Pancreas (tissue), 10 donors: ENCODE measurements at regions not wholly inside any gene's neighbourhood (a gene's known extent, or its start where the extent isn't known, plus 50 kb on each side); places are given as distances from the start of the nearest gene placed in this dataset.

ENCODE experiments used
- ATAC-seq, 4 donors: fragments of 200-7000 bp; cut with Tn5 transposase; one replicate each; pipeline versions ENCODE4 v1.8.0 to v1.9.1; 2020; ENCODE audit warnings: mild to moderate bottlenecking in 4 of 4, moderate library complexity in 4 of 4
- DNase-seq, 6 donors: peaks; one replicate each; pipeline ENCODE4 v3.0.0-alpha.2; 2020
- FAIRE-seq: peaks from 2 replicates; lab custom pipeline; 2012; peaks lifted over from hg19 to GRCh38; lab: Jason Lieb, UNC
- H3K27ac ChIP-seq, 4 donors: fragments of 200-600 bp; sonication (generic); 1 replicate in 3 of 4; 2 replicates in 1 of 4; pipeline versions ENCODE4 v1.5.0 to v1.8.0; 2020
- H3K27me3 ChIP-seq, 4 donors: fragments of 200-600 bp; one replicate each; pipeline ENCODE4 v1.8.0; 2021
- H3K36me3 ChIP-seq, 3 donors: fragments of 200-600 bp; sonication (generic) in 1 of 3; one replicate each; pipeline versions ENCODE4 v1.5.0 to v1.8.0; 2020 to 2021
- H3K4me1 ChIP-seq, 3 donors: fragments of 200-600 bp; one replicate each; pipeline ENCODE4 v1.8.0; 2021
- H3K4me3 ChIP-seq, 4 donors: fragments of 200-600 bp; sonication (generic) in 2 of 4; one replicate each; pipeline versions ENCODE4 v1.5.0 to v1.8.0; 2020 to 2021
- H3K9me3 ChIP-seq, 4 donors: fragments of 200-600 bp; one replicate each; pipeline ENCODE4 v1.8.0; 2021
- CTCF ChIP-seq, 4 donors: fragments of 200-600 bp; sonication (generic) in 3 of 4; IDR thresholded peaks; one replicate each; pipeline versions ENCODE4 v1.5.0 to v1.8.0; 2021; ENCODE audit warnings: antibody characterized with exemption in 4 of 4
- WGBS, 2 donors: extraction: QIAGEN DNeasy Blood & Tissue Kit; methylation state at CpG; one replicate each; pipeline ENCODE4 v1.1.7; 2013; 5-methylcytosine and 5-hydroxymethylcytosine counted together
- intact Hi-C, 3 donors: fragments of 100-400 bp; cut with DNase I; formaldehyde crosslinking; loops; one replicate each; pipeline versions ENCODE4 v1.11.1 to v1.14.2; 2022
- donor health status: healthy with polysubstance abuse.
- donor health status: DM: no; HTN: no; CAD: no; lungs with moderate emphysema.
- donor health status: DM: no; HTN: no; CAD: no.
- donor health status: control.
- donor health status: control.
- donor health status: Bipolar disorder and iron deficiency.
- donor health status: DM: yes; HTN: yes; CAD: no.
- donor health status: DM: no; HTN: no; CAD: no.
- donor health status: DM: no; HTN: no; CAD: no.
- donor health status: DM: yes; HTN: yes; CAD: no.

GRCh38 chr3:28172748-28173147 is 68.7 kb upstream of the CMC1 start:
- DNase-seq, result no peak
- ATAC-seq, result peak; percentile 77 to 83 (median 78)
- TF ChIP-seq CTCF (IDR thresholded peaks at IDR 0.05), result no peak
- Histone ChIP-seq H3K4me1 (peaks cover 0 to 10% (median 0%) of the 10 kb centered on the region in 3 donors), H3K27me3 (no peaks in the 10 kb centered on the region), H3K27ac (no peak overlapping the region), H3K9me3 (no peaks in the 10 kb centered on the region), H3K4me3 (no peak overlapping the region), H3K36me3 (no peaks in the 10 kb centered on the region)
- intact Hi-C loops, result no loop called here
- FAIRE-seq, result no peak

GRCh38 chr3:28173836-28174235 is 67.6 kb upstream of the CMC1 start:
- Histone ChIP-seq H3K4me3 (no peak overlapping the region), H3K9me3 (no peaks in the 10 kb centered on the region), H3K27ac (no peak overlapping the region), H3K27me3 (no peaks in the 10 kb centered on the region), H3K36me3 (no peaks in the 10 kb centered on the region), H3K4me1 (peaks cover 0 to 10% (median 0%) of the 10 kb centered on the region in 3 donors)
- no peak for DNase-seq
- no peak for FAIRE-seq
- 15 to 24% methylated on average over 3 of the region's 3 CpGs for WGBS, 2 donors
- no peak for ATAC-seq
- TF ChIP-seq CTCF (IDR thresholded peaks at IDR 0.05), result no peak
- intact Hi-C loops, result no loop called here

GRCh38 chr3:28186748-28187147 is 54.7 kb upstream of the CMC1 start:
- no peak overlapping the region for H3K27ac ChIP-seq
- intact Hi-C loops, result no loop called here
- no peak overlapping the region for H3K4me3 ChIP-seq
- H3K36me3 ChIP-seq, result no peaks in the 10 kb centered on the region
- no peaks in the 10 kb centered on the region for H3K27me3 ChIP-seq
- no peak for TF ChIP-seq CTCF (IDR thresholded peaks at IDR 0.05)
- DNase-seq (no peak), FAIRE-seq (no peak), ATAC-seq (no peak)
- H3K4me1 ChIP-seq, result no peaks in the 10 kb centered on the region
- H3K9me3 ChIP-seq, result no peaks in the 10 kb centered on the region

GRCh38 chr3:28188686-28189085 is 52.7 kb upstream of the CMC1 start:
- DNase-seq (no peak), FAIRE-seq (no peak), ATAC-seq (no peak)
- H3K27ac ChIP-seq, result no peak overlapping the region
- H3K27me3 ChIP-seq, result no peaks in the 10 kb centered on the region
- 94 to 98% methylated on average over 2 of the region's 2 CpGs for WGBS, 2 donors
- intact Hi-C loops, result no loop called here
- TF ChIP-seq CTCF (IDR thresholded peaks at IDR 0.05), result no peak
- no peaks in the 10 kb centered on the region for H3K9me3 ChIP-seq
- H3K36me3 ChIP-seq, result no peaks in the 10 kb centered on the region
- H3K4me1 ChIP-seq, result no peaks in the 10 kb centered on the region
- no peak overlapping the region for H3K4me3 ChIP-seq

- no peaks in the 10 kb centered on the region for H3K36me3 ChIP-seq
- H3K4me1 ChIP-seq, result no peaks in the 10 kb centered on the region
- no peak overlapping the region for H3K27ac ChIP-seq
- ATAC-seq (no peak), DNase-seq (no peak), FAIRE-seq (no peak)
- WGBS, 2 donors, result 97 to 98% methylated on average over 2 of the region's 2 CpGs
- TF ChIP-seq CTCF (IDR thresholded peaks at IDR 0.05), result no peak
- intact Hi-C loops, result no loop called here
- no peaks in the 10 kb centered on the region for H3K27me3 ChIP-seq
- no peak overlapping the region for H3K4me3 ChIP-seq
- H3K9me3 ChIP-seq, result no peaks in the 10 kb centered on the region
Measured at GRCh38 chr3:28191363-28191762, 50.1 kb upstream of the CMC1 start.
